GM13977 (cell line): ENCODE measurements at regions not wholly inside any gene's neighbourhood (a gene's known extent, or its start where the extent isn't known, plus 50 kb on each side); places are given as distances from the start of the nearest gene placed in this dataset.

Experiments used
- DNase-seq: peaks from one replicate; pipeline ENCODE4 v3.0.0; 2012; ENCODE audit warnings: low spot score
- CTCF ChIP-seq: IDR thresholded peaks from 2 replicates; pipeline ENCODE4 v1.5.1; 2012; ENCODE audit warnings: mild to moderate bottlenecking, control low read depth; ENCODE audit not compliant: insufficient read depth; ENCODE audit errors: extremely low read depth, missing control alignments
- in situ Hi-C: fragments of 300-500 bp; cut with MboI; formaldehyde crosslinking; loops from one replicate; pipeline ENCODE4 v1.12.0; 2022; ENCODE audit warnings: low sequenced_read_pairs, low pct_unique_long_range_greater_than_20kb, mixed read lengths, inconsistent platforms; ENCODE audit not compliant: unreplicated experiment

- DNase-seq: no peak
- TF ChIP-seq CTCF: no peak
- in situ Hi-C loops: no loop called here
Measured at GRCh38 chr7:46542076-46542475, 621.0 kb upstream of the IGFBP3 start.

- no peak for TF ChIP-seq CTCF
- DNase-seq: no peak
- in situ Hi-C loops: no loop called here
Measured at GRCh38 chr7:46539892-46540483, 618.9 kb upstream of the IGFBP3 start.

- TF ChIP-seq CTCF: no peak
- DNase-seq: no peak
- in situ Hi-C loops: no loop called here
Measured at GRCh38 chr7:46537191-46537905, 616.3 kb upstream of the IGFBP3 start.

- DNase-seq: no peak
- in situ Hi-C loops: no loop called here
- TF ChIP-seq CTCF: no peak
Measured at GRCh38 chr7:46534664-46535588, 613.9 kb upstream of the IGFBP3 start.

GRCh38 chr7:46533946-46534345 lies 612.9 kb upstream of the IGFBP3 start:
- in situ Hi-C loops: no loop called here
- DNase-seq: no peak

More at GRCh38 chr7:46533946-46534345, 612.9 kb upstream of the IGFBP3 start:
- TF ChIP-seq CTCF: no peak
